DND-41 (cell line): ENCODE measurements at regions not wholly inside any gene's neighbourhood (a gene's known extent, or its start where the extent isn't known, plus 50 kb on each side); places are given as distances from the start of the nearest gene placed in this dataset.

Experiments used
- EZH2 ChIP-seq: IDR thresholded peaks from 3 replicates; pipeline ENCODE4 v1.6.1; 2012; ENCODE audit warnings: borderline replicate concordance, low read depth, mild to moderate bottlenecking, moderate library complexity, low read length, inconsistent platforms; ENCODE audit not compliant: severe bottlenecking
- TF ChIP-seq, protein P1 (sequence below): IDR thresholded peaks from 2 replicates; pipeline ENCODE4 v1.5.1; 2012; ENCODE audit warnings: borderline replicate concordance, low read length, moderate library complexity, mild to moderate bottlenecking; ENCODE audit not compliant: poor library complexity, severe bottlenecking; ENCODE audit errors: extremely low read depth

DNA sequence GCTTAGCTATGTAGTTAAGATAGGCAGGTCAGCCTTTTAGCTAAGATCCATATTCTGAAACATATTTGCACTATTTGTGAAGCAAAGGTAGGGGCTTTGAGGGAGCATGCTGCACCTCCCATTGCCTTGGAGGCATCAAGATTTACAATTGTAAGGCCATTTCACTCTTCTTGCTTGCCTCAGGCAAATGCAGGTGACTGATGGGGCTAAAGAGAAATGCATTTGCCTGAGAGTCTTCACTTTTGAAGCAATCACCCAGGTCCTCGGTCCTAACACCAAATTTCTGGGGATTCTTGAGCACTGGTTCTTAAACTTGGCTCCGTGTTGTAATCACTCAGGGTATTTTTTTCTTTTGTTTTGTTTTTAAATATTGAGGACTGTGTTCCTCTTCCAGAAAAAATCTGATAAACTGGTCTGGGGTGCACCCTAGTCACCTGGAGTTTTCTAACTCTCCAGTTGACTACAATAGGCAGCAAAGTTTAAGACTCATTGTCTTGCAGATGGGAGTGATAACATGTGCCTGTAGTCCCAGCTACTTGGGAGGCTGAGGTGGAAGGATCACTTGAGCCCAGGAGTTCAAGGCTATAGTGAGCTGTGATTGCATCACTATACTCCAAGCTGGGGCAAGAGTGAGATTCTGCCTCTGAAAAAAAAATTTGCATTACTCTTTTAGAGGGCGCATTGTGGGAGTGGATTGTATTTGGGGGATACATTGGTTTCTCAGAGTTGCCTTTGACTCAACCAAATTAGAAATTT lies 68.1 kb downstream of the EOMES start:
- TF ChIP-seq EZH2 = no peak
- TF ChIP-seq, protein P1, sequence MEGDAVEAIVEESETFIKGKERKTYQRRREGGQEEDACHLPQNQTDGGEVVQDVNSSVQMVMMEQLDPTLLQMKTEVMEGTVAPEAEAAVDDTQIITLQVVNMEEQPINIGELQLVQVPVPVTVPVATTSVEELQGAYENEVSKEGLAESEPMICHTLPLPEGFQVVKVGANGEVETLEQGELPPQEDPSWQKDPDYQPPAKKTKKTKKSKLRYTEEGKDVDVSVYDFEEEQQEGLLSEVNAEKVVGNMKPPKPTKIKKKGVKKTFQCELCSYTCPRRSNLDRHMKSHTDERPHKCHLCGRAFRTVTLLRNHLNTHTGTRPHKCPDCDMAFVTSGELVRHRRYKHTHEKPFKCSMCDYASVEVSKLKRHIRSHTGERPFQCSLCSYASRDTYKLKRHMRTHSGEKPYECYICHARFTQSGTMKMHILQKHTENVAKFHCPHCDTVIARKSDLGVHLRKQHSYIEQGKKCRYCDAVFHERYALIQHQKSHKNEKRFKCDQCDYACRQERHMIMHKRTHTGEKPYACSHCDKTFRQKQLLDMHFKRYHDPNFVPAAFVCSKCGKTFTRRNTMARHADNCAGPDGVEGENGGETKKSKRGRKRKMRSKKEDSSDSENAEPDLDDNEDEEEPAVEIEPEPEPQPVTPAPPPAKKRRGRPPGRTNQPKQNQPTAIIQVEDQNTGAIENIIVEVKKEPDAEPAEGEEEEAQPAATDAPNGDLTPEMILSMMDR = no peak
